ENCODE measurements at regions not wholly inside any gene's neighbourhood (a gene's known extent, or its start where the extent isn't known, plus 50 kb on each side); places are given as distances from the start of the nearest gene placed in this dataset.

DNA sequence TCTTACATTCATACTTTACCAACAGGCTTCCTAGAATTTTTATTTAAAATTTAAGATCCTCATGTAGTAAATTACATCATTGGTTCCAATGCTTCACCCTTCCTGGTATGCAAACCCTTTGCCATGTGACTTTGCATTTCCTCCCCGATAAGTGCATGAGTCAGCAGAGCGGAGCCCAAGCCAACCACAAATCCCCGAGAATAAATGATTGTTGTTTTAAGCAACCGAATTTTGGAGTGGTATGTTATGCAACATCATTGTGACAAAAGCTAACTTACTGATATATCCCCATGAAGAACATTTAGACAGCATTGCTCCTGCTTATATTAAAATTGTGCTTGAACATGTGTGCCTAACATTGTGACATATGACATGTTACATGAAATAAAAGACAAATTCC, 199.4 kb upstream of the DDX53 start:
- TF ChIP-seq, protein P1, sequence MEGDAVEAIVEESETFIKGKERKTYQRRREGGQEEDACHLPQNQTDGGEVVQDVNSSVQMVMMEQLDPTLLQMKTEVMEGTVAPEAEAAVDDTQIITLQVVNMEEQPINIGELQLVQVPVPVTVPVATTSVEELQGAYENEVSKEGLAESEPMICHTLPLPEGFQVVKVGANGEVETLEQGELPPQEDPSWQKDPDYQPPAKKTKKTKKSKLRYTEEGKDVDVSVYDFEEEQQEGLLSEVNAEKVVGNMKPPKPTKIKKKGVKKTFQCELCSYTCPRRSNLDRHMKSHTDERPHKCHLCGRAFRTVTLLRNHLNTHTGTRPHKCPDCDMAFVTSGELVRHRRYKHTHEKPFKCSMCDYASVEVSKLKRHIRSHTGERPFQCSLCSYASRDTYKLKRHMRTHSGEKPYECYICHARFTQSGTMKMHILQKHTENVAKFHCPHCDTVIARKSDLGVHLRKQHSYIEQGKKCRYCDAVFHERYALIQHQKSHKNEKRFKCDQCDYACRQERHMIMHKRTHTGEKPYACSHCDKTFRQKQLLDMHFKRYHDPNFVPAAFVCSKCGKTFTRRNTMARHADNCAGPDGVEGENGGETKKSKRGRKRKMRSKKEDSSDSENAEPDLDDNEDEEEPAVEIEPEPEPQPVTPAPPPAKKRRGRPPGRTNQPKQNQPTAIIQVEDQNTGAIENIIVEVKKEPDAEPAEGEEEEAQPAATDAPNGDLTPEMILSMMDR (IDR thresholded peaks at IDR 0.05), result no peak
- TF ChIP-seq POLR2A (IDR thresholded peaks at IDR 0.05), result no peak

Measured in adrenal gland (tissue), 5 donors.